Stomach (tissue), 4 donors: ENCODE measurements at regions not wholly inside any gene's neighbourhood (a gene's known extent, or its start where the extent isn't known, plus 50 kb on each side); places are given as distances from the start of the nearest gene placed in this dataset.

Source experiments
- EP300 ChIP-seq: sonication (generic); formaldehyde crosslinking; IDR thresholded peaks from one replicate; pipeline ENCODE4 v1.6.1; 2017; ENCODE audit warnings: antibody characterized with exemption
- TF ChIP-seq, protein P1 (sequence below), 7 experiments: fragments of 450-650 bp in 4 of 7; fragments of 200-600 bp in 3 of 7; sonication (generic) in 3 of 7; IDR thresholded peaks; one replicate each; pipeline ENCODE4 v1.5.1; 2016 to 2019; ENCODE audit warnings: antibody characterized with exemption in 7 of 7, control low read depth in 2 of 7, mild to moderate bottlenecking in 1 of 7

DNA sequence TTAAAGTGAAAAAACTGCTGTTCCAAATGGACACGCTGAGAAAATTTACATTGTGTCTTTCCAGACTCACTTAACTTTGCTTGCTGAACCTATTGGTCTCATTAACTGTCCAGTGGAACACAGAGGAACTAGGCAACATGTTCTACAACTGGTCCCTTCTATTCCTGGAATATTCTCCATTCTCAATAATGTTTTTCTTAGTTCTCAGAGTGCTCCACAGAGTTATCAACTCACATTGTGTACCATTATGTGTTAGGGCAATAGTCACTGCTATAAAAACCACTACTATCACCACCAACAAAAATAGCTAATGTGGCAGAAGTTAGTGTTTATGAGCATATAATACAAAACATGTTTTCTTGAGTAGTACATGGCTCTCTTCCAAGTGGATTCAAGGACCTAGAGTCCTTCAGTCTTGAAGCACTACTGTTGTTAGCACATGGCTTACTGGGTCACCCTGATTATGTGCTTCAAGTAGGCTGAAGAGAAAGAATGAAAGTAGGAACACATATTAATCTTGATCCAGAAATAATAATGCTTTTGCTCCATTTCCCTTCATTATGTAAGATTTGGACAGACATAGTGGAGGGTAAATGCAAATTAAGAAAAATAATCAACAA is 865.3 kb upstream of the HS3ST1 start:
- TF ChIP-seq, protein P1, sequence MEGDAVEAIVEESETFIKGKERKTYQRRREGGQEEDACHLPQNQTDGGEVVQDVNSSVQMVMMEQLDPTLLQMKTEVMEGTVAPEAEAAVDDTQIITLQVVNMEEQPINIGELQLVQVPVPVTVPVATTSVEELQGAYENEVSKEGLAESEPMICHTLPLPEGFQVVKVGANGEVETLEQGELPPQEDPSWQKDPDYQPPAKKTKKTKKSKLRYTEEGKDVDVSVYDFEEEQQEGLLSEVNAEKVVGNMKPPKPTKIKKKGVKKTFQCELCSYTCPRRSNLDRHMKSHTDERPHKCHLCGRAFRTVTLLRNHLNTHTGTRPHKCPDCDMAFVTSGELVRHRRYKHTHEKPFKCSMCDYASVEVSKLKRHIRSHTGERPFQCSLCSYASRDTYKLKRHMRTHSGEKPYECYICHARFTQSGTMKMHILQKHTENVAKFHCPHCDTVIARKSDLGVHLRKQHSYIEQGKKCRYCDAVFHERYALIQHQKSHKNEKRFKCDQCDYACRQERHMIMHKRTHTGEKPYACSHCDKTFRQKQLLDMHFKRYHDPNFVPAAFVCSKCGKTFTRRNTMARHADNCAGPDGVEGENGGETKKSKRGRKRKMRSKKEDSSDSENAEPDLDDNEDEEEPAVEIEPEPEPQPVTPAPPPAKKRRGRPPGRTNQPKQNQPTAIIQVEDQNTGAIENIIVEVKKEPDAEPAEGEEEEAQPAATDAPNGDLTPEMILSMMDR (IDR thresholded peaks at IDR 0.05): no peak
- TF ChIP-seq EP300: no peak
